Upper lobe of right lung (tissue), 1 donor: ENCODE measurements at regions not wholly inside any gene's neighbourhood (a gene's known extent, or its start where the extent isn't known, plus 50 kb on each side); places are given as distances from the start of the nearest gene placed in this dataset.

Source experiments
- ATAC-seq: fragments of 200-7000 bp; cut with Tn5 transposase; one replicate; pipeline ENCODE4 v1.9.1; 2020; ENCODE audit warnings: mild to moderate bottlenecking, moderate library complexity
- DNase-seq: peaks from one replicate; pipeline ENCODE4 v3.0.0-alpha.2; 2020
- H3K27ac ChIP-seq: fragments of 200-600 bp; one replicate; pipeline ENCODE4 v1.8.0; 2022
- H3K27me3 ChIP-seq: fragments of 200-600 bp; one replicate; pipeline ENCODE4 v1.8.0; 2022; ENCODE audit warnings: mild to moderate bottlenecking
- H3K36me3 ChIP-seq: fragments of 200-600 bp; one replicate; pipeline ENCODE4 v1.8.0; 2022
- H3K4me1 ChIP-seq: fragments of 200-600 bp; one replicate; pipeline ENCODE4 v1.8.0; 2022
- H3K4me3 ChIP-seq: fragments of 200-600 bp; one replicate; pipeline ENCODE4 v1.8.0; 2022; ENCODE audit warnings: mild to moderate bottlenecking
- H3K9me3 ChIP-seq: fragments of 200-600 bp; one replicate; pipeline ENCODE4 v1.8.0; 2022
- CTCF ChIP-seq: fragments of 200-600 bp; IDR thresholded peaks from one replicate; pipeline ENCODE4 v1.8.0; 2022; ENCODE audit warnings: antibody characterized with exemption
- intact Hi-C: fragments of 100-400 bp; cut with DNase I; formaldehyde crosslinking; loops from one replicate; pipeline ENCODE4 v1.11.0; 2022
- donor health status: DM: no; HTN: yes; CAD: no; lungs with severe emphysema.

GRCh38 chr15:70474471-70475406 lies 288.6 kb downstream of the UACA start:
- peak overlapping the region; percentile 56 for H3K27ac ChIP-seq

GRCh38 chr15:70473581-70474370 lies 289.6 kb downstream of the UACA start:
- TF ChIP-seq CTCF, result no peak
- DNase-seq (no peak), ATAC-seq (no peak)
- Histone ChIP-seq H3K27me3 (no peaks in the 10 kb centered on the region), H3K9me3 (no peaks in the 10 kb centered on the region), H3K4me1 (peaks cover 32% of the 10 kb centered on the region), H3K36me3 (no peaks in the 10 kb centered on the region), H3K27ac (peak overlapping the region; percentile 49), H3K4me3 (no peak overlapping the region)
- intact Hi-C loops, result no loop called here

More at GRCh38 chr15:70474471-70475406, 288.6 kb downstream of the UACA start:
- Histone ChIP-seq H3K4me3 (peak overlapping the region; percentile 18), H3K4me1 (peaks cover 32% of the 10 kb centered on the region), H3K9me3 (no peaks in the 10 kb centered on the region), H3K36me3 (no peaks in the 10 kb centered on the region), H3K27me3 (no peaks in the 10 kb centered on the region)
- ATAC-seq (peak; percentile 85), DNase-seq (peak; percentile 90)
- TF ChIP-seq CTCF, result no peak
- intact Hi-C loops, result no loop called here

GRCh38 chr15:70471517-70471916 lies 291.8 kb downstream of the UACA start:
- no peak overlapping the region for H3K4me3 ChIP-seq
- intact Hi-C loops, result no loop called here
- no peak for ATAC-seq
- DNase-seq, result no peak
- no peaks in the 10 kb centered on the region for H3K27me3 ChIP-seq
- H3K27ac ChIP-seq, result no peak overlapping the region
- TF ChIP-seq CTCF, result no peak
- no peaks in the 10 kb centered on the region for H3K9me3 ChIP-seq
- H3K4me1 ChIP-seq, result peaks cover 29% of the 10 kb centered on the region
- H3K36me3 ChIP-seq, result no peaks in the 10 kb centered on the region

- no peak overlapping the region for H3K27ac ChIP-seq
- no peak for ATAC-seq
Measured at GRCh38 chr15:70470556-70471191, 292.7 kb downstream of the UACA start.

More at GRCh38 chr15:70470556-70471191, 292.7 kb downstream of the UACA start:
- H3K4me1 ChIP-seq, result peaks cover 25% of the 10 kb centered on the region
- H3K36me3 ChIP-seq, result no peaks in the 10 kb centered on the region
- no peak for TF ChIP-seq CTCF
- no peak overlapping the region for H3K4me3 ChIP-seq
- H3K27me3 ChIP-seq, result no peaks in the 10 kb centered on the region
- intact Hi-C loops, result no loop called here
- DNase-seq, result no peak
- no peaks in the 10 kb centered on the region for H3K9me3 ChIP-seq
